Mucosa of rectum (tissue), 2 donors: ENCODE measurements at regions not wholly inside any gene's neighbourhood (a gene's known extent, or its start where the extent isn't known, plus 50 kb on each side); places are given as distances from the start of the nearest gene placed in this dataset.
A peak's percentile ranks its signal among the peaks of the same experiment; 100 is the strongest.

Experiments
- H3K27ac ChIP-seq, 2 donors: one replicate each; pipeline ENCODE4 v1.7.0; 2013; ENCODE audit warnings: inconsistent platforms in 2 of 2, low read depth in 2 of 2, low read length in 2 of 2
- H3K27me3 ChIP-seq, 2 donors: one replicate each; pipeline ENCODE4 v1.7.0; 2013; ENCODE audit warnings: low read length in 2 of 2; ENCODE audit not compliant: control insufficient read depth in 2 of 2, insufficient read depth in 2 of 2
- H3K36me3 ChIP-seq, 2 donors: one replicate each; pipeline ENCODE4 v1.7.0; 2013; ENCODE audit warnings: low read length in 2 of 2; ENCODE audit not compliant: control insufficient read depth in 2 of 2, insufficient read depth in 2 of 2
- H3K4me1 ChIP-seq, 2 donors: one replicate each; pipeline ENCODE4 v1.7.0; 2013; ENCODE audit warnings: low read length in 2 of 2, mild to moderate bottlenecking in 1 of 2; ENCODE audit not compliant: control insufficient read depth in 2 of 2, insufficient read depth in 2 of 2
- H3K4me3 ChIP-seq, 2 donors: one replicate each; pipeline ENCODE4 v1.7.0; 2013; ENCODE audit warnings: low read length in 2 of 2
- H3K9ac ChIP-seq, 2 donors: one replicate each; pipeline ENCODE4 v1.7.0; 2013; ENCODE audit warnings: low read length in 2 of 2, low read depth in 1 of 2, mild to moderate bottlenecking in 1 of 2
- H3K9me3 ChIP-seq, 2 donors: one replicate each; pipeline ENCODE4 v1.7.0; 2013; ENCODE audit warnings: low read length in 2 of 2; ENCODE audit not compliant: control insufficient read depth in 2 of 2
- donor health status: healthy.
- donor health status: Normal muscosa, but diverticular disease.

GRCh38 chr18:21162786-21163185 lies 51.2 kb upstream of the ROCK1 start:
- H3K27ac ChIP-seq, result no peak overlapping the region
- H3K9ac ChIP-seq, result no peak overlapping the region
- no peaks in the 10 kb centered on the region for H3K36me3 ChIP-seq
- H3K9me3 ChIP-seq, result no peaks in the 10 kb centered on the region
- no peaks in the 10 kb centered on the region for H3K27me3 ChIP-seq
- no peak overlapping the region for H3K4me3 ChIP-seq
- no peaks in the 10 kb centered on the region for H3K4me1 ChIP-seq

DNA sequence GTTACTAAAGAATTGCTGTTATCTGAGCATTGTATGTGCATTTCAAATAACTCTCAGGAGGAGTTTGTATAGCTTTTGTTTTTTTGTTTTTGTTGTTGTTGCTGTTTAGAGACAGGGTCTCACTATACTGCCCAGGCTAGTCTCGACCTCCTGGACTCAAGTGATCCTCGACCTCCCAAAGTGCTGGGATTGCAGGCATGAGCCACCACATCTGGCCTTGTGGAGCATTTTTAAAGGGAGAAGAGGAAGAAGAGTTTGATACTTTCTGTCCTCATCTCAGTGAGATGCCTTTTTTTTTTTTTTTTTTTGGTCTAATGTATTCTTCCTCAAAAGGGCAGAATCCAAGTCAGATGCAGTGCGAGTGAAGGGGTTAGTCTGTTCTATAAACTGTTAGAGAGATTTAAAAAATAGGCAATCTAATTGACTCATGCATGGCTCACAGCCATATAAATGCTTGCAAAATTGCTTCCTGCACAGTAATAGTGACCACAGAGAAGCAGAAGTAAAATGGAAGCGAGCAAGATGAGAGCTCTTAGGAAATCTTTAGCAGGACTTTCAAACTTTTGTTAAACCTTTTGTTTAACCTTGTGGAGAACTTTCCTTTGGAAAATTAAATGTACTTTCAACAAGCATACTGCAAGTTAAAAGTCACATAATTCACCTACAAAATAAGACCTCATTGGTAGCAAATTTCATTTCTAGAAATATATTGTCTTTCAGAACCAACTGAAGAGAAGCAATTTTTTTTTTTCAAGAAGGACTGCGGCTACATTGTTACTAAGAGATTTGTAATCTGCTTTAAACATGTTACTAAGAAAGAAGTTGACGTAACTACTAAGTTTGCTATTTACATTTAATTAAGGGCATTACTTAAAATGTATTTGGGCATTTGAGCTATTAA lies 52.3 kb upstream of the ROCK1 start:
- Histone ChIP-seq H3K9ac (no peak overlapping the region), H3K4me1 (no peaks in the 10 kb centered on the region), H3K27ac (peak overlapping the region; percentile 5 to 11), H3K9me3 (no peaks in the 10 kb centered on the region), H3K27me3 (no peaks in the 10 kb centered on the region), H3K36me3 (no peaks in the 10 kb centered on the region), H3K4me3 (no peak overlapping the region)

GRCh38 chr18:21164548-21165095 lies 53.0 kb upstream of the ROCK1 start:
- no peak overlapping the region for H3K4me3 ChIP-seq
- no peaks in the 10 kb centered on the region for H3K27me3 ChIP-seq
- peak overlapping the region in 1 of 2 donors; percentile 5 for H3K27ac ChIP-seq
- H3K9ac ChIP-seq, result no peak overlapping the region
- H3K36me3 ChIP-seq, result no peaks in the 10 kb centered on the region
- H3K4me1 ChIP-seq, result no peaks in the 10 kb centered on the region
- H3K9me3 ChIP-seq, result no peaks in the 10 kb centered on the region

GRCh38 chr18:21167641-21168377 lies 56.2 kb upstream of the ROCK1 start:
- no peaks in the 10 kb centered on the region for H3K4me1 ChIP-seq
- H3K27ac ChIP-seq, result peak overlapping the region in 1 of 2 donors; percentile 41
- no peaks in the 10 kb centered on the region for H3K36me3 ChIP-seq
- no peak overlapping the region for H3K9ac ChIP-seq
- H3K9me3 ChIP-seq, result no peaks in the 10 kb centered on the region
- no peaks in the 10 kb centered on the region for H3K27me3 ChIP-seq
- H3K4me3 ChIP-seq, result no peak overlapping the region

DNA sequence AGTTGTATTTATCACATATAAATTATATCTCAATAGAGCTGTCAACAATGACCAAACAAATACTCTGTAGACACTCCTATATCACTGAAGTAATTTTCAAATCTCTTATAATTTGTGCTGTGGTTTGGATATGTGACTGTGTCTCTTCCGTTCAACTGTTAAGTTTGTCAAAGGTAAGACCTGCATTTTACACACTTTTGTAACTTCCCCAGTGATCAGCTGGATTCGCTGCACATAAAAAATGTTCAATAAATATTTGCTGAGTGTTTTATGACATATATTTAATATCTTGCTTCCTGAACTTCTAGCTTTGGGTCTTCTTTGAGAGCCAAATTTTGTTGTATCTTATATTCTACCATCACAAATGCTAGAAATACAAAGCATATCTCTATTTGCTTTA lies 57.3 kb upstream of the ROCK1 start:
- Histone ChIP-seq H3K4me1 (no peaks in the 10 kb centered on the region), H3K27ac (no peak overlapping the region), H3K4me3 (no peak overlapping the region), H3K36me3 (no peaks in the 10 kb centered on the region), H3K9me3 (no peaks in the 10 kb centered on the region), H3K27me3 (no peaks in the 10 kb centered on the region), H3K9ac (no peak overlapping the region)

DNA sequence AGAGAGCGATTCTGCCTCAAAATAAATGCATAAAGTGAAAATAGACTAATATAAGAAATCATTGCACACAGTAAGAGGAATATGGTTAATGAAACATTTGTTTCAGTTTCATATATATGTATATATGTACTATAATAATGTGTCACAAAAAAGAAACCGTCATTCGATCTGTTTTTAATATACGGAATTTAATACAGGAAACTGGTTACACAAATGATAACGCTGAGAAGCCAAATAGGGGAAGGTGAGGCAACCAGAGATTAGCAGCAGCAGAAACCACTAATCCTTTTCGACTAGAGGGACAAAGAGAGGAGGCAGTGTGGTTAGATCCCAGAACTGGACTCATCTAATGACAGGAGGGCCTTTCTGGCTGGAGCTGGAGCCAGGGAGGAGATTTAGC lies 64.2 kb upstream of the GREB1L start:
- Histone ChIP-seq H3K36me3 (no peaks in the 10 kb centered on the region), H3K4me3 (no peak overlapping the region), H3K9ac (no peak overlapping the region), H3K4me1 (no peaks in the 10 kb centered on the region), H3K9me3 (no peaks in the 10 kb centered on the region), H3K27ac (no peak overlapping the region), H3K27me3 (no peaks in the 10 kb centered on the region)

DNA sequence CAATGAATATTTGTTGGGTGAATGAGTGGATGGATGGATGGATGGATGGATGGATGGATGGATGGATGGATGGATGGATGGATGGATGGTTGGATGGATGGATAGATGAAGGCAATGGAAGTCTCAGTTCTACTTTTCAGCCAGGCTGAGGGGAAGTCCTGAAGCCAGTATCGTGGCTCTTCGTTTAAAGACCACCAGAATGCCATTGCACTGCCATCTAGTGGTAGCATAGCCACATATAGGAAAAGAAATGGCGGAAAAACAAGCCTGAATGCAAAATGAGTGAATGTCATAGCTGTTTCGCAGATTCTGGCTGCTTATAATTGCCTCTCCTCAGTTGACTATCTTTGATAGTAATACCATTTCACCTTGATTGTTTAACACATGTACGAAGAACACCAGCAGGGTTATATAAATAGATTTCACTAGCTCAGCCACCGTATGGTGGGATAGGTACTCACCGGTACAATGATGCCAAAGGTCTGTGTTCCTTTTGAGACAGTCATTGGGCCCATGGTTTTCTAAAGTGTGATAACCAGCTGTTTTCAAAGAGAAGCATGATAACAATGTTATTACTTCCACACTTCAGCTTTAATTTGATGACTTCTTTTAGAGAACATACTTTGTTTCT lies 62.3 kb upstream of the GREB1L start:
- Histone ChIP-seq H3K4me1 (no peaks in the 10 kb centered on the region), H3K36me3 (no peaks in the 10 kb centered on the region), H3K27me3 (no peaks in the 10 kb centered on the region), H3K9ac (no peak overlapping the region), H3K4me3 (no peak overlapping the region), H3K9me3 (no peaks in the 10 kb centered on the region), H3K27ac (no peak overlapping the region)

GRCh38 chr18:21180588-21180987 lies 61.4 kb upstream of the GREB1L start:
- no peaks in the 10 kb centered on the region for H3K36me3 ChIP-seq
- H3K4me3 ChIP-seq, result no peak overlapping the region
- H3K9ac ChIP-seq, result no peak overlapping the region
- no peak overlapping the region for H3K27ac ChIP-seq
- H3K27me3 ChIP-seq, result no peaks in the 10 kb centered on the region
- no peaks in the 10 kb centered on the region for H3K4me1 ChIP-seq
- no peaks in the 10 kb centered on the region for H3K9me3 ChIP-seq

DNA sequence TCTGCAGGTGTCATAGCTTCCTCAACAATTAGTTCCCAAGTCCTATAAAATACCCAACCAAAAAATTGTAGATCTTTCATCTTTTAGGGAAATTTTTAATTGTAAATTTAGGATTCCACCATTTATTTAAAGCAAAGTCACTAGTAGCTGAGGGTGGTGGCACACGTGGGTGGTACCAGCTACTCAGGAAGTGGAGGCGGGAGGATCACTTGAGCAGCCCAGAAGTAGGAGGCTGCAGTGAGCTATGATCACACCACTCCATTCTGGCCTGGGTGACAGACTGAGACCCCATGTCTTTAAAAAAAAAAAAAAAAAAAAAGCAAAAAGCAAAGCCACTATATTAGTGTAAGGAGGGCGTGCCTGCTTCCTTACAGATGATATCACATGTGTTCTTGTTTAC lies 60.3 kb upstream of the GREB1L start:
- Histone ChIP-seq H3K9ac (no peak overlapping the region), H3K4me1 (no peaks in the 10 kb centered on the region), H3K27ac (no peak overlapping the region), H3K36me3 (no peaks in the 10 kb centered on the region), H3K9me3 (no peaks in the 10 kb centered on the region), H3K27me3 (no peaks in the 10 kb centered on the region), H3K4me3 (no peak overlapping the region)

- Histone ChIP-seq H3K27me3 (no peaks in the 10 kb centered on the region), H3K4me3 (no peak overlapping the region), H3K36me3 (no peaks in the 10 kb centered on the region), H3K9me3 (no peaks in the 10 kb centered on the region), H3K4me1 (no peaks in the 10 kb centered on the region), H3K9ac (no peak overlapping the region), H3K27ac (no peak overlapping the region)
Measured at GRCh38 chr18:21183670-21184069, 58.4 kb upstream of the GREB1L start.
